NCI-H82 treated with DMSO at 0.1 percent for 48 hours (cell line): ENCODE measurements at regions not wholly inside any gene's neighbourhood (a gene's known extent, or its start where the extent isn't known, plus 50 kb on each side); places are given as distances from the start of the nearest gene placed in this dataset.

Experiments
- DNase-seq: peaks from one replicate; lab custom pipeline; 2025; ENCODE audit not compliant: unreplicated experiment; lab: John Stamatoyannopoulos, UW

DNA sequence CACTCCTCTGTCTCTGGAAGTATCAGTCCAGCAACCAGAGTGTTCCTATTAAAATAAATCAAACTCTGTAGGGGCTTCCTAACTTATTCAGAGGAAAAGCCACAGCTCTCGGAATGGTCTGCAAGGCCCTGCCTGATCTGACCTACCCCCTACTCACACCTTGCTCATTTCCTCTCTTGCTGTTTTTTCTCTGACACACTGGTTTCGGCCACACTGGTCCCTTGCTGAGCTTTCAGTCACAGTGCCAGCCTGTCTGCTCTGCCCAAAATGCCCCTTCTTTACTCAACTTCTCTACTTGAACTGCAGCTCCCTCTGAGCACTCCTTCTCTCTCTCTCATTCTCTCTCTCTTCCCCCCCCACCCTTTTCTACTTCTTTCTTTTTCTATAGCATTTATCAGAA, 430.2 kb downstream of the UTRN start:
- no peak for DNase-seq

GRCh38 chr6:144718431-144718830, 433.3 kb downstream of the UTRN start:
- no peak for DNase-seq

DNA sequence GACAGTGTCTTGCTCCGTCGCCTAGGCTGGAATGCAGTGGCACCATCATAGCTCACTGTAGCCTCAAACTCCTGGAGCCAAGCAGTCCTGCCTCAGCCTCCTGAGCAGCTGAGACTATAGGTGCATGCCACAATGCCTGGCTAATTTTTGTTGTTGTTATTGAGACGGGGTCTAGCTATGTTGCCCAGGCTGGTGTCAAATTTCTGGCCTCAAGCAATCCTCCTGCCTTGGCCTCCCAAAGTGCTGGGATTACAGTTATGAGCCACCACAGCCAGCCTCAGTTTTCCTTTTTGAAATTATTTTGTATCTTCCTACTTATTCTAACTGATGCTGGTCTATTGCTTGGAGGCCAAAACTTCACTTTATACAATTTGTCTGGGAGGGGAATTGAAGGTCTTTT, 436.1 kb downstream of the UTRN start:
- DNase-seq: no peak

DNA sequence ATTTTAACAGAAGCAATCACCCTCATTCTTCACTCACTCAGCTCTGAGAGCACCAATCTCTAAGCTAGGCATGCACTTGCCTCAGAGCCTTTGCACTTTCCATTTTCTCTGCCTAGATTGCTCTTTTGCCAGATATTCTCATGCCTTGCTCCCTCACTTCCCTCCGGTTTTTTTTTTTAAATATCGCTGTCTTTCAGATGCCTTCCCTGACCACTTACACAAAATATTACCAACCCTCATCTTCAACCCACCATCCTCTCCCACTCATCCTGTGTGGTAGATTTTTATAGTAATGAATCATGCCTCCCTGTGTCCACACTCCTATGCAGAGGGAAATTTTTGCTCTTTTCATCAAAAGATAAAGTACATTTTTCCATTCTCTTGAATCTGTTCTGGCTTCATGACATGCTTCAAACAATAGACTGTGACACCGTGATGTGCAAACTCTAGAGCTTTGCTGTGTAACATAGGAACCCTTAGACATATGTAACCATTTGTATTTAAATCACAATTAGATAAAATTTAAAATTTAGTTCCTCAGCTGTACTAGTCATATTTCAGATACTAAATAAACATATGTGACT, 437.1 kb downstream of the UTRN start:
- DNase-seq: no peak

DNA sequence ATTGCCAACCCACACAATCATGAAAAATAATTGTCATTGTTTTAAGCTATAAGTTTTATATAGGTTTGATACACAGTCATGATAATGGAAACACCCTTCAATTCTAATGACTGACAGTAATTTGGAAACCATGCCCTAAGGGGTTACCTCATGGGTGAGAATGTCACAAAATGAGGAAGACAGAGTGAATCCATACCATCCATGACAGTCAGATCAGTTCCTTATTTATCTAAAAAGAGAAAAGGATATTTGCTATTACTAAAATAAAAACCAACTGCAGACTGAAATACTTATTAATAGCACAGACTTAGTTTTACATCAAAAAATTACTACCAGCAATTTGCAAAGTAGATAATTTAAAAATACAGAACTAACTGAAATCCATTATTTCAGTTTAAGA, 437.8 kb downstream of the UTRN start:
- no peak for DNase-seq

DNA sequence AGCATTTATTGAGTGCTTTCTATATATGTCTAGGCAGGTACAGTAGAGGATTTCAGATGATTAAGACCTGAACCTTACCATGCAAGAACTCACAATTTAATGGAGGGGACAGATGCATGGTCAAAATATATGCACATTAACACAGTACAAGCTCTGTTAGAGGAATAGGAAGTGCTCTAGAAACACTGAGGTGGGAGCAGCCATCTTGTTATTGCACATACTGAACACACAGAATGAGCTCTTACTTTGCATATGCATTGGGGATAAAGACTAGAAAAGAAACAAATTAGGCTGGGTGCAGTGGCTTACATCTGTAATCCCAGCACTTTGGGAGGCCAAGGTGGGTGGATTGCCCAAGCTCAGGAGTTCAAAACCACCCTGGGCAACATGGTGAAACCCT, 438.3 kb downstream of the UTRN start:
- DNase-seq: no peak

GRCh38 chr6:144724818-144725217, 439.7 kb downstream of the UTRN start:
- DNase-seq: no peak

GRCh38 chr6:144725736-144726522, 440.8 kb downstream of the UTRN start:
- DNase-seq: no peak

DNA sequence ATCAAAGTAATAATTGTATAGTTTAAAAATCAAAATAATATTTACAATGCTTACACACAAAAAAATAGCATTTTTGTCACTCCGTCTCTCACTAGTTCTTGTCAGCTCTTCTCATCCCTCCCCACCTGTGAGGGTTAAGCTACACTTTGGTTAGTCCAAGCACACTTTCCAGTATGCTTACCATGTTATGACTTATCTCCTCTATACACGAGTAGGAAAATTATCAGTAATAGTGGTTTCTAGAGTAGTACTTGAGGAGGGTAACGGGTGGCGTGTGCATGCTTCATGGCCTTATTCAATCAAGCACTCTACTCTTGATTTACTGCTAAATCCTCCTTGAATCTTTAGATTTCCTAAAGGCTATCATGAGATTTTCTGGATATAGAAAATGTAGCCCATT, 443.7 kb downstream of the UTRN start:
- no peak for DNase-seq

DNA sequence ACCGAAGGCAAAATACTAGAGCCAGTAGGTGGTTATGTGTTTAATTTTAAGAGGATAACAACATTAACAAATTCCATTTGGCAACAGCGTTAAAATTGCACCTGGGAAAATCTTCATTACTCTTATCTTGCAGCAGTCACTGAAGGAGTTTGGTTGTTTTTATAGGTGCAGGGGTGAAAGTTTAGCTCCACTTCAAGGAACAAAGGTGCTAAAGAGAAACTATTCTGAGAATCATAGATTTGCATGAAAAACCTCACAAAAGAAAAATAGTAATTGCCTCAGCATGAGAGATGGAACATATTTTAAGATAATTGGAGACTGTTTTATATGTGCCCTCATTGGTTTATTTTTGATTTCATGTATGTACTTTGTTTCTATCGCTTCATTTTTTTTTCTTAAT, 444.4 kb downstream of the UTRN start:
- no peak for DNase-seq

- DNase-seq: no peak
Measured at GRCh38 chr6:144730088-144730645, 445.0 kb downstream of the UTRN start.

DNA sequence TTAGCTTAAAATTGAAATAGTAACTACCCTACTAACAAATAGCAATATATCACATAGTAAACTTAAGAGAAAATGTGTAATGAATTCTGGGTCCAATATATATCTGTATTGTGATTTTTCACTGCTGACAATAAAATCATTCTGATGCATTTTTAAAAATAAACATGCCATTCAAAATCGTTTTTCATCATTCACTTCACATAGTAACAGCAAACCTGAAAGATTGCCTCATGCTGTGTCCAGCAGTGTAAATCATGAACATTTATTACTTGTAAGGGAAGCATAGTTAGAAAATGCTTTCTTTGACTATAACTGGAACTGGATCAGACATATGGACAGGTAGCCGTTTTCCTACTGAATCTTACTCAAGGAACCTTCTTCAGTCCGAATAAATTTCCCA, 446.1 kb downstream of the UTRN start:
- DNase-seq: no peak

DNA sequence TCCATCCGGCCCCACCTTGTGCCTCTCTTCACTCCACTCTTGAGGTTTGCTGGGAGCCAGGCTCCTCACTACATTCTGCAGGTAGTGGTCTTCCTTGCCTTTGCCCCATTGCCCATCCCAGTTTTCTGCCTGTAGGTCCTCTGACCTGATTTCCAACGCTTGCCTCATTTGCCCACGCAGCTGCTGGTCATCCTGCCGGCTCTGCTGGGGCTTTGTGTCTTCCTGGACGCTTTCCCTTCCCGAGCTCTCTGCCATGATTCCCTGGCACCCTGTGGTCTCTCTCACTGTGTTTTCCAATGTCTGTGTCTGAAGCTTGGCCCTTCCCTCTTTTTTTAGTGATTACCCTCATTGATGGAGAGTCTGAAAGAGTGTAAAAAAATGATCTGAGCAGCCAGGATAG, 451.6 kb downstream of the UTRN start:
- DNase-seq: no peak

DNA sequence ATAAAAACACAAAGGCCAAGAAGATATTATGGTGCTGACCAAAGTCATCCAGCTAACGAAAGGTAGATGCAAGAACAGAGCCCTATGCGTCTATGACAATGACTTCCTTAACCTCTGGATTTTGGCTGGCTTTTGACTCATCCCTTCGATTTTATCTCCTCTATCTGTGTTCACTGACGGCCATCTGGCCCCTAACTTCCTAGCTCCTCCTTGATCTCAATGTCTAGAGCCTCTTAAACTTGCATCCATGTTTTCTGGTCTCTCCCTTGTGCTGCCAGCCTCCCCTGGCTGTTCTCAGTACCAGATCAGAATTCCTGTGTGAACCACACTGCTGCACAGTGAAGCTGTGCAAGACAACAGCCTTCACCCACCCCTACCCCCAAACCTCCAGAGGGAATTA, 452.9 kb downstream of the UTRN start:
- peak; percentile 16 for DNase-seq

GRCh38 chr6:144739873-144740272, 454.7 kb downstream of the UTRN start:
- DNase-seq: no peak

- no peak for DNase-seq
Measured at GRCh38 chr6:144741659-144742058, 456.5 kb downstream of the UTRN start.

DNA sequence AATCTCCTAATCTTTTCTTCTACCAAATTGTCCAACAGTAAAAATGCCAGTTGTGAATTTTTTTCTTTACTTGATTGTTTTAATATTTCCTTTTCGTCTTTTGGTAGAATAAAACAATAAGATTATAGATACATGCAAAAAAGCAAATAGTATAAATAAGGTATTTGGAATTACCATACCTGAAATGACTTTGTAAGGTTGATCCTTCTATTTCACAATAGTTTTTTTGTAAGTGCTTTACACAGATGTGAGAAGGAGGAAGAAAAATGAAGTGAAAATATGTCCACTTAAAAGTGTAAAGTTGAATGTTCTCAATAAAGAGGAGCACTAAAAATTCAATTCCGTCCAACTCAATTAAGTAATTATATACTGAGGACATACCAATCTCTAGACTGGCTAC, 457.6 kb downstream of the UTRN start:
- DNase-seq: no peak

DNA sequence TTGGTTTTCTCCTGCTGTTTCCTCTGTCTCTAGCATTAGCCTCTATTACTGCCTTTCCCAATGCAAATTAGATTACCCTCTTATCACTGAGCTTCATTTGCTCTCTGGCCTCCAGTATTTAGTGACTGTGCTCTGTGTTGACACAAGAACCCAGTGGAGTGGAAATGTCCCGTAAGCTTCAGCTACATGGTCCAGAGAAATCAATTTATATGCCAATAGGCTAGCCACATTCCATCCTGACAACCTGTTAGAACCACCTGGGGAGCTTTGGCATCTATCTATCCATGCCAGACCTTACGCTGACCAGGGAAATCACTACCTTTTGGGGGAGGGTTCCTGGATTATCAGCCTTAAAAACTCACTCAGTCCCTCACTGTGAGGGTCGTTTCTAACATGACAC, 459.6 kb downstream of the UTRN start:
- peak; percentile 36 for DNase-seq

GRCh38 chr6:144745439-144745838, 460.3 kb downstream of the UTRN start:
- peak; percentile 26 for DNase-seq

DNA sequence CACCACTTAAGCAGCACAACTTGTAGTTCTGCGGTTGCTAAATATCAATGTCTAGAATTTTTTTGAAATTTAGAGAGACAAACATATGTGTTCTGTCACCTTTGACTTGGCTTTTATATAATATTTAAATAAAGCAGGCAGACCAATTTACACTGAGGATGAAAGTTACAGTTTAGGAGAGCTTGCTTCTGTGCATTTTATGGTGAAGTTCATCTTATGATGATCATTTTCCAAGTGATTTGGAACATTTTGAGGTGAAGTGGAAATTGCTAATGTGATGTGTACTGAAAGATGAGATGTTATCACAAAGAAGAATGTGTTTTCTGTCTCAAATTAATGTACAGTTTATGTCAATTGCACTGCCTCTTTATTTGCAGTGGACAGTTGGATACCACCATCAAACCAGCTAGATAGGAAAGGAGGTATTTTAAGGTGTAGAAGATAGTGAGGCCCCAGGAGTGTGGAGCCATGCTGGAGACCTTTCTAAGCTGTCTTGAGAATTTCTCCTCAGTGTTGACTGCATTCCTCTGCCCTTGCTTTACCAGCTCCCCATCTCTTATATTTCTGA, 461.9 kb downstream of the UTRN start:
- no peak for DNase-seq

DNA sequence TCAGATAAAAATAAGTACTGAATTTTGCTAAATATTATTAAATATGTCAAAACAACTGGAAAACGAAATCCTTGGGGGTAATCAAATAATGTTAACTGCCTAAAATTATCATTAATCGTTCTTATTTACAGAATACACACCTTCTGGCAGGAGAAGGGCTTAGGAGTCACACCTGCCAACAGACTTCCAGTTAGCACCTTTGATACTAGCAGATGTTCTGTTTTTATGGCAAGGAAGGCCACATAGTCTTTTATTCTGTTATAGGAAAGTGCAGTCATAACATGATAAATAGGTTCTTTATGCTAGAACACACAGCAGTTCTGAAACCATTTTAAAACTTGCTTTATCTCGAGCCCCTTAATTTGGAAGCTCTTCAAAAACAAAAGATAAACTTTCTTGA, 464.1 kb downstream of the UTRN start:
- DNase-seq: no peak

- DNase-seq: no peak
Measured at GRCh38 chr6:144753023-144753705, 468.0 kb downstream of the UTRN start.
